K562 (cell line): ENCODE measurements at regions not wholly inside any gene's neighbourhood (a gene's known extent, or its start where the extent isn't known, plus 50 kb on each side); places are given as distances from the start of the nearest gene placed in this dataset.

ENCODE experiments used
- ARHGAP35 ChIP-seq: fragments of 450-650 bp; IDR thresholded peaks from 2 replicates; pipeline ENCODE4 v1.6.1; 2018; ENCODE audit not compliant: partially characterized antibody
- GATAD2B ChIP-seq: fragments of 450-650 bp; IDR thresholded peaks from 2 replicates; pipeline ENCODE4 v1.6.1; 2017; ENCODE audit warnings: mild to moderate bottlenecking, borderline replicate concordance
- HNRNPK ChIP-seq: fragments of 200-400 bp; formaldehyde crosslinking; IDR thresholded peaks from one replicate; pipeline ENCODE4 v1.6.1; 2018; ENCODE audit warnings: mild to moderate bottlenecking, low read depth, low read length; ENCODE audit not compliant: poor library complexity, severe bottlenecking
- MTF1 ChIP-seq: fragments of 250-450 bp; sonication (Bioruptor Pico); IDR thresholded peaks from 2 replicates; pipeline ENCODE4 v1.9.0; 2021; ENCODE audit warnings: moderate library complexity, mild to moderate bottlenecking, inconsistent platforms, borderline replicate concordance
- PHF21A ChIP-seq: fragments of 450-650 bp; IDR thresholded peaks from 2 replicates; pipeline ENCODE4 v1.6.1; 2017; ENCODE audit warnings: low read depth, borderline replicate concordance
- TF ChIP-seq, protein P1 (sequence below), 2 experiments: fragments of 450-650 bp in 1 of 2; sonication (generic) in 1 of 2; formaldehyde crosslinking in 1 of 2; IDR thresholded peaks; 2 replicates each; pipeline versions ENCODE4 v1.7.1 to v1.9.0; 2016 to 2022; ENCODE audit warnings: inconsistent platforms in 1 of 2, mild to moderate bottlenecking in 1 of 2, missing genetic modification reagents in 1 of 2

DNA sequence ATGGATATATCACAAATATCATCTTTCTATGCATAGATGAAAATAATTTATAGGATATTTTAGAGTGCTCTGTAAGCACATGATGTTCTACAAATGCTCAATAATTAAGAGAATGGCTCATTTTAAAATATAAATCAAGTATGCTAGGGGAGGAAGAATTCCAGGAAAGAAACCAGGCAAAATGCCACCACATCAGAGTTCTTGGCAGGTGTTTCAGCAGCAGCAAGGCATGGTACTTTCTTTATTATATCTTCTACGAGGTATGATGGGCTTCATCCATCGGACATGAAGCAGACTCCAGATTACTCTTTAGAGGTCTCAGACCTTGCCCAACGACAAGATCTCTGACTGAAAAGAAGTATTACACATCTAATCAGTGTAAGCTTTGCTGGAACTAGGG is 316.3 kb upstream of the ARRDC3 start (continued):
- TF ChIP-seq, protein P1, sequence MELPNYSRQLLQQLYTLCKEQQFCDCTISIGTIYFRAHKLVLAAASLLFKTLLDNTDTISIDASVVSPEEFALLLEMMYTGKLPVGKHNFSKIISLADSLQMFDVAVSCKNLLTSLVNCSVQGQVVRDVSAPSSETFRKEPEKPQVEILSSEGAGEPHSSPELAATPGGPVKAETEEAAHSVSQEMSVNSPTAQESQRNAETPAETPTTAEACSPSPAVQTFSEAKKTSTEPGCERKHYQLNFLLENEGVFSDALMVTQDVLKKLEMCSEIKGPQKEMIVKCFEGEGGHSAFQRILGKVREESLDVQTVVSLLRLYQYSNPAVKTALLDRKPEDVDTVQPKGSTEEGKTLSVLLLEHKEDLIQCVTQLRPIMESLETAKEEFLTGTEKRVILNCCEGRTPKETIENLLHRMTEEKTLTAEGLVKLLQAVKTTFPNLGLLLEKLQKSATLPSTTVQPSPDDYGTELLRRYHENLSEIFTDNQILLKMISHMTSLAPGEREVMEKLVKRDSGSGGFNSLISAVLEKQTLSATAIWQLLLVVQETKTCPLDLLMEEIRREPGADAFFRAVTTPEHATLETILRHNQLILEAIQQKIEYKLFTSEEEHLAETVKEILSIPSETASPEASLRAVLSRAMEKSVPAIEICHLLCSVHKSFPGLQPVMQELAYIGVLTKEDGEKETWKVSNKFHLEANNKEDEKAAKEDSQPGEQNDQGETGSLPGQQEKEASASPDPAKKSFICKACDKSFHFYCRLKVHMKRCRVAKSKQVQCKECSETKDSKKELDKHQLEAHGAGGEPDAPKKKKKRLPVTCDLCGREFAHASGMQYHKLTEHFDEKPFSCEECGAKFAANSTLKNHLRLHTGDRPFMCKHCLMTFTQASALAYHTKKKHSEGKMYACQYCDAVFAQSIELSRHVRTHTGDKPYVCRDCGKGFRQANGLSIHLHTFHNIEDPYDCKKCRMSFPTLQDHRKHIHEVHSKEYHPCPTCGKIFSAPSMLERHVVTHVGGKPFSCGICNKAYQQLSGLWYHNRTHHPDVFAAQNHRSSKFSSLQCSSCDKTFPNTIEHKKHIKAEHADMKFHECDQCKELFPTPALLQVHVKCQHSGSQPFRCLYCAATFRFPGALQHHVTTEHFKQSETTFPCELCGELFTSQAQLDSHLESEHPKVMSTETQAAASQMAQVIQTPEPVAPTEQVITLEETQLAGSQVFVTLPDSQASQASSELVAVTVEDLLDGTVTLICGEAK (IDR thresholded peaks at IDR 0.05), result no peak
- TF ChIP-seq, protein P1 (CRISPR knock-in tag; IDR thresholded peaks at IDR 0.05), result no peak
- TF ChIP-seq PHF21A (no peak), MTF1 (CRISPR knock-in tag) (no peak), HNRNPK (no peak), ARHGAP35 (no peak), GATAD2B (no peak)
- TF ChIP-seq, all 486 proteins: peak for 0
